HCT116 (cell line): ENCODE measurements at regions not wholly inside any gene's neighbourhood (a gene's known extent, or its start where the extent isn't known, plus 50 kb on each side); places are given as distances from the start of the nearest gene placed in this dataset.

ENCODE experiments used
- ATAC-seq: fragments of 200-7000 bp; cut with Tn5 transposase; 2 replicates; pipeline ENCODE4 v1.9.1; 2020; ENCODE audit warnings: mild to moderate bottlenecking, moderate library complexity
- BruUV-seq: library from RNA; stranded (reverse); fragments of 400-500 nt; replicated peaks from 2 replicates; lab custom pipeline; 2021; lab: Mats Ljungman, UMichigan
- CTCF ChIA-PET: fragments of 300-600 bp; sonication (Branson Sonifier 250); formaldehyde crosslinking; loops from one replicate; lab custom pipeline; 2021; ENCODE audit warnings: antibody characterized with exemption; lab: Charles Lee
- POLR2A ChIA-PET: fragments of 300-600, 350-600 bp; sonication (Branson Sonifier 250); formaldehyde crosslinking; loops from one replicate; lab custom pipeline; 2021; ENCODE audit warnings: antibody characterized with exemption; lab: Charles Lee
- RAD21 ChIA-PET, 2 experiments: fragments of 300-600 bp; sonication (Branson Sonifier 250); formaldehyde crosslinking; loops; one replicate each; lab custom pipeline; 2023; ENCODE audit warnings: low total read pairs in 2 of 2; ENCODE audit not compliant: uncharacterized antibody in 2 of 2, unreplicated experiment in 2 of 2, low non-redundant PET in 1 of 2; lab: Charles Lee
- DNase-seq: peaks from one replicate; pipeline ENCODE4 v3.0.0-alpha.2; 2010; ENCODE audit warnings: low read depth, low spot score
- H2AFZ ChIP-seq: fragments of 200-600 bp; shearing (Covaris generic), sonication (generic); 2 replicates; pipeline ENCODE4 v1.6.1; 2017; ENCODE audit warnings: low read depth, mixed run types, mixed read lengths, antibody characterized with exemption, low read length; ENCODE audit not compliant: poor library complexity, severe bottlenecking
- H3K27ac ChIP-seq: 2 replicates; pipeline ENCODE4 v1.5.1; 2012; ENCODE audit warnings: low read depth, low read length
- H3K27me3 ChIP-seq: fragments of 200-600 bp; sonication (generic); 2 replicates; pipeline ENCODE4 v1.6.1; 2016; ENCODE audit warnings: mixed run types, low read length, mixed read lengths; ENCODE audit not compliant: insufficient read depth
- H3K36me3 ChIP-seq, 2 experiments: fragments of 200-500 bp in 1 of 2; fragments of 200-600 bp in 1 of 2; sonication (Bioruptor generic) in 1 of 2; sonication (generic) in 1 of 2; 2 replicates each; pipeline versions ENCODE4 v1.5.1 to v1.6.1; 2014 to 2016; ENCODE audit warnings: low read length in 2 of 2, inconsistent platforms in 1 of 2, mixed read lengths in 1 of 2, mixed run types in 1 of 2; ENCODE audit not compliant: insufficient read depth in 2 of 2, control insufficient read depth in 1 of 2
- H3K4me1 ChIP-seq, 2 experiments: fragments of 200-600 bp in 1 of 2; sonication (generic) in 1 of 2; 2 replicates each; pipeline versions ENCODE4 v1.5.1 to v1.6.1; 2012 to 2017; ENCODE audit warnings: low read length in 2 of 2, inconsistent platforms in 1 of 2, mild to moderate bottlenecking in 1 of 2, mixed read lengths in 1 of 2, mixed run types in 1 of 2, moderate library complexity in 1 of 2; ENCODE audit not compliant: insufficient read depth in 2 of 2, control insufficient read depth in 1 of 2
- H3K4me2 ChIP-seq: fragments of 200-600 bp; sonication (generic); 2 replicates; pipeline ENCODE4 v1.6.1; 2017; ENCODE audit warnings: mixed run types, low read length, mixed read lengths
- H3K4me3 ChIP-seq, 2 experiments: fragments of 200-600 bp in 1 of 2; sonication (generic) in 1 of 2; replicated peaks in 1 of 2; 2 replicates each; pipeline ENCODE4 v1.5.1; 2011 to 2016; ENCODE audit warnings: low read length in 2 of 2, control low read depth in 1 of 2, low read depth in 1 of 2, mild to moderate bottlenecking in 1 of 2, mixed read lengths in 1 of 2, mixed run types in 1 of 2
- H3K79me2 ChIP-seq: fragments of 200-600 bp; sonication (generic); 2 replicates; pipeline ENCODE4 v1.6.1; 2017; ENCODE audit warnings: mild to moderate bottlenecking, mixed run types, low read length, moderate library complexity, mixed read lengths; ENCODE audit not compliant: insufficient read depth
- H3K9ac ChIP-seq: fragments of 200-600 bp; sonication (generic); 2 replicates; pipeline ENCODE4 v1.6.1; 2016; ENCODE audit warnings: low read length, mixed read lengths
- H3K9me2 ChIP-seq: fragments of 200-600 bp; sonication (generic), shearing (Covaris generic); 2 replicates; pipeline ENCODE4 v1.6.1; 2017; ENCODE audit warnings: mixed run types, mild to moderate bottlenecking, moderate library complexity; ENCODE audit not compliant: insufficient read depth
- H3K9me3 ChIP-seq, 2 experiments: fragments of 200-500 bp in 1 of 2; fragments of 200-600 bp in 1 of 2; sonication (Bioruptor generic) in 1 of 2; sonication (generic) in 1 of 2; 2 replicates each; pipeline ENCODE4 v1.6.1; 2014 to 2017; ENCODE audit warnings: low read length in 2 of 2, mixed read lengths in 2 of 2, inconsistent platforms in 1 of 2, low read depth in 1 of 2, mild to moderate bottlenecking in 1 of 2, mixed run types in 1 of 2, moderate library complexity in 1 of 2; ENCODE audit not compliant: control insufficient read depth in 1 of 2, insufficient read depth in 1 of 2
- H4K20me1 ChIP-seq: fragments of 200-600 bp; sonication (generic), shearing (Covaris generic); 2 replicates; pipeline ENCODE4 v1.6.1; 2017; ENCODE audit warnings: mixed run types, mild to moderate bottlenecking, moderate library complexity; ENCODE audit not compliant: insufficient read depth
- CEBPB ChIP-seq: IDR thresholded peaks from 2 replicates; pipeline ENCODE4 v1.6.1; 2012; ENCODE audit warnings: low read depth
- EGR1 ChIP-seq: IDR thresholded peaks from 2 replicates; pipeline ENCODE4 v1.6.1; 2012; ENCODE audit warnings: low read depth
- ELF1 ChIP-seq: IDR thresholded peaks from 2 replicates; pipeline ENCODE4 v1.6.1; 2012; ENCODE audit warnings: low read depth, borderline replicate concordance
- JUND ChIP-seq: IDR thresholded peaks from 2 replicates; pipeline ENCODE4 v1.6.1; 2012
- REST ChIP-seq: IDR thresholded peaks from 2 replicates; pipeline ENCODE4 v1.6.1; 2012; ENCODE audit warnings: low read depth
- TCF7L2 ChIP-seq: IDR thresholded peaks from 2 replicates; pipeline ENCODE4 v1.7.0; 2011; ENCODE audit warnings: borderline replicate concordance, inconsistent platforms; ENCODE audit not compliant: insufficient read depth, insufficient read length; ENCODE audit errors: extremely low read depth
- YY1 ChIP-seq: IDR thresholded peaks from 2 replicates; pipeline ENCODE4 v1.6.1; 2011; ENCODE audit warnings: low read length, low read depth, moderate library complexity, mild to moderate bottlenecking; ENCODE audit not compliant: insufficient replicate concordance; ENCODE audit errors: extremely low read depth
- ZNF274 ChIP-seq: fragments of 200-500 bp; sonication (Bioruptor generic); IDR thresholded peaks from 2 replicates; pipeline ENCODE4 v1.6.1; 2014; ENCODE audit warnings: mild to moderate bottlenecking, low read depth, low read length, inconsistent platforms
- intact Hi-C: fragments of 100-400 bp; cut with micrococcal nuclease; formaldehyde crosslinking; loops from 2 replicates; pipeline ENCODE4 v1.10.0; 2022

GRCh38 chr2:19719540-19719939 lies 182.2 kb downstream of the TTC32 start:
- Histone ChIP-seq H4K20me1 (no peaks in the 10 kb centered on the region), H3K4me1 (no peaks in the 10 kb centered on the region), H3K9ac (no peak overlapping the region), H3K9me2 (no peaks in the 10 kb centered on the region), H3K4me2 (no peak overlapping the region), H3K36me3 (no peaks in the 10 kb centered on the region), H3K79me2 (no peaks in the 10 kb centered on the region), H3K4me3 (no peak overlapping the region), H3K27me3 (no peaks in the 10 kb centered on the region), H2AFZ (no peak overlapping the region), H3K9me3 (no peaks in the 10 kb centered on the region), H3K27ac (no peak overlapping the region)
- ChIA-PET RAD21 (no interaction called here), POLR2A (no interaction called here), CTCF (no interaction called here)
- BruUV-seq, result no TSS peak
- no peak for ATAC-seq
- no peak for TF ChIP-seq JUND
- TF ChIP-seq REST, result no peak
- TF ChIP-seq EGR1, result no peak
- no peak for TF ChIP-seq CEBPB
- TF ChIP-seq YY1, result no peak
- no peak for TF ChIP-seq ELF1
- TF ChIP-seq TCF7L2, result no peak
- no peak for TF ChIP-seq ZNF274
- intact Hi-C loops, result no loop called here
- no peak for DNase-seq
